H1 (cell line): ENCODE measurements at regions not wholly inside any gene's neighbourhood (a gene's known extent, or its start where the extent isn't known, plus 50 kb on each side); places are given as distances from the start of the nearest gene placed in this dataset.

Source experiments
- BCL11A ChIP-seq, 2 experiments: IDR thresholded peaks; one replicate each; pipeline ENCODE4 v1.6.1; 2011; ENCODE audit warnings: low read depth in 2 of 2, low read length in 2 of 2, mild to moderate bottlenecking in 2 of 2
- CTCF ChIP-seq, 3 experiments: IDR thresholded peaks; 1 replicate in 2 of 3; 2 replicates in 1 of 3; pipeline versions ENCODE4 v1.5.1 to v1.6.1; 2011; ENCODE audit warnings: low read length in 3 of 3, mild to moderate bottlenecking in 3 of 3, inconsistent platforms in 2 of 3, low read depth in 1 of 3, moderate library complexity in 1 of 3; ENCODE audit not compliant: insufficient read depth in 1 of 3; ENCODE audit errors: control extremely low read depth in 1 of 3
- EP300 ChIP-seq, 2 experiments: IDR thresholded peaks; 1 replicate in 1 of 2; 2 replicates in 1 of 2; pipeline ENCODE4 v1.6.1; 2011 to 2012; ENCODE audit warnings: low read depth in 2 of 2, low read length in 2 of 2, mild to moderate bottlenecking in 2 of 2, borderline replicate concordance in 1 of 2, inconsistent platforms in 1 of 2, moderate library complexity in 1 of 2
- JUN ChIP-seq: IDR thresholded peaks from 2 replicates; pipeline ENCODE4 v1.6.1; 2011; ENCODE audit warnings: low read depth, mild to moderate bottlenecking, improper control_type of control experiment, low read length
- POLR2A ChIP-seq, 2 experiments: IDR thresholded peaks; 1 replicate in 1 of 2; 2 replicates in 1 of 2; pipeline ENCODE4 v1.6.1; 2011; ENCODE audit warnings: low read depth in 2 of 2, low read length in 2 of 2, mild to moderate bottlenecking in 2 of 2; ENCODE audit errors: control extremely low read depth in 1 of 2
- SAP30 ChIP-seq: fragments of 300-600 bp; sonication (generic); IDR thresholded peaks from 2 replicates; pipeline ENCODE4 v1.7.1; 2012; ENCODE audit warnings: low read length, moderate library complexity, mild to moderate bottlenecking, inconsistent platforms; ENCODE audit not compliant: insufficient read depth, insufficient replicate concordance

- TF ChIP-seq POLR2A (IDR thresholded peaks at IDR 0.05; ENCODE audit: control extremely low read depth in 1 of 2, low read depth in 2 of 2, low read length in 2 of 2) = no peak
- TF ChIP-seq CTCF (IDR thresholded peaks at IDR 0.05; ENCODE audit: control extremely low read depth in 1 of 3, insufficient read depth in 1 of 3, low read depth in 1 of 3, low read length in 3 of 3) = no peak
- TF ChIP-seq BCL11A (IDR thresholded peaks at IDR 0.05; ENCODE audit: low read depth in 2 of 2, low read length in 2 of 2) = no peak
- TF ChIP-seq JUN = no peak
- no peak for TF ChIP-seq EP300 (IDR thresholded peaks at IDR 0.05; ENCODE audit: borderline replicate concordance in 1 of 2, low read depth in 2 of 2, low read length in 2 of 2)
- TF ChIP-seq SAP30 = no peak
Measured at GRCh38 chr5:67873935-67874334, 341.6 kb upstream of the PIK3R1 start.
